ENCODE measurements at regions not wholly inside any gene's neighbourhood (a gene's known extent, or its start where the extent isn't known, plus 50 kb on each side); places are given as distances from the start of the nearest gene placed in this dataset.

DNA sequence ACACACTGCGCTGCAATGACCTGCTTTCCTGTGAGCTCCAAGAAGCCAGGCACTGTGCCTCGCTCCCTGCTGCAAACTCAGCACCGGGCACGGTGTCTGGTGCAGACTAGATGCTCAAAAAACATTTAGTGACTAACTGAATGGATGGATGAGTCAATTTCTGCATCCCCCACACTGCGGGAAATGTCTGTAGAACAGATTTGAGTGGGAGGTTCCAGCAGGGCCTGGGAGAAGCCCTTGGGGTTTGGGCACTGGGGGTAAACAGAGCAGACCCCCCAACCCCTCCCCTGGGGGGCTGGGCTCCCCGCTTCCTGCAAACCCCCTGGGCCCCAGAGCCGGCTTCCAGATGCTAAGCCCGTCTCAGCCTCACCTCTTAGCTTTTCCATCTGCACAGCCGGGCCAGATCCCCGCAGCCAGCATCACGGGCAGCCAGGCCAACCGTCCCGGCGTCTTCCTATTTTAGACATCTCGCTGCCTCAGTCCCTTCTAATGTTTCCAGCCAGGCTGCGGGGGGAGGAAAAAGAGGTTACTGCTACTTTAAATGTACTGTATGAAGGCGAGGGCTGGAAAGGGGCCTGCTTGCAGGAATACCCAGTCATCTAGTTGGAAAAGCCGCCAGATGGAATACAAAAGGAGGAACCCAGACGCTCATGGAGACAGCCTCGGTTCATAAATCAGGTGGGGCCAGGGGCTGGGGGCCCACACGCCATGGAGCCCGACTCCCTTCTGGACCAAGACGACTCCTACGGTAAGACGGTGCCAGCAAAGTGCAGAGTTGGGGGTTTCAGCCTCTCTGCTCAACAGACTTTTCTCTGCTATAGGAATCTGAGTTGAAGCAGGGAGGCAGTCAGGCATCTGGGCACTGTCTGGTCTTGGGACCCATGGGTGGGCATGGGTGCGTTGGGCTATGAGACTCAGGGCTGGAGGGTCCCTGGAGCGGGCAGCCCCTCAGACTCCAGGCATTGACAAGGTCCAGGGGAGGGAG, 67.1 kb upstream of the GGTA1 start:
- CTCF ChIA-PET (ENCODE audit: partially characterized antibody) = interaction anchor here (0.5 to 7.7 kb wide), 12 partner anchors 7 to 315 kb away, joined by 3 to 57 read pairs (median 5); no protein-coding TSS in a partner anchor
- TF ChIP-seq SIRT6 (IDR thresholded peaks at IDR 0.05; ENCODE audit: low read length) = no peak
- TF ChIP-seq CHD2 (IDR thresholded peaks at IDR 0.05; ENCODE audit: low read length) = no peak
- no peak for TF ChIP-seq JUND (IDR thresholded peaks at IDR 0.05; ENCODE audit: low read length)
- no peak for TF ChIP-seq SAP30 (IDR thresholded peaks at IDR 0.05; ENCODE audit: insufficient read depth, insufficient replicate concordance, low read length)
- no peak for TF ChIP-seq GABPA (IDR thresholded peaks at IDR 0.05; ENCODE audit: borderline replicate concordance, insufficient read depth, low read length)
- no peak for TF ChIP-seq KDM4A (IDR thresholded peaks at IDR 0.05; ENCODE audit: low read depth, low read length, severe bottlenecking)
- TF ChIP-seq HDAC6 (IDR thresholded peaks at IDR 0.05; ENCODE audit: low read depth, low read length) = no peak
- no peak for TF ChIP-seq RAD21 (IDR thresholded peaks at IDR 0.05 in 1 of 2, conservative IDR thresholded peaks at IDR 0.05 in 1 of 2; ENCODE audit: low read depth in 2 of 2, low read length in 2 of 2)
- no peak for TF ChIP-seq CHD1 (IDR thresholded peaks at IDR 0.05; ENCODE audit: low read depth, low read length)
- TF ChIP-seq MAFK (IDR thresholded peaks at IDR 0.05; ENCODE audit: low read depth, low read length) = no peak
- TF ChIP-seq SP2 (IDR thresholded peaks at IDR 0.05; ENCODE audit: low read length) = no peak

More for the DNA sequence above, 67.1 kb upstream of the GGTA1 start:
- Histone ChIP-seq H3K23me2 (ENCODE audit: low read depth, low read length) (no peaks in the 10 kb centered on the region), H3K14ac (ENCODE audit: insufficient read length) (no peak overlapping the region), H4K8ac (ENCODE audit: extremely low read depth, insufficient read depth, low read length) (no peak overlapping the region; the same call in 1 of the 2 replicates), H3K23ac (ENCODE audit: insufficient read length) (no peak overlapping the region), H3K79me1 (ENCODE audit: low read depth, low read length) (no peaks in the 10 kb centered on the region), H4K5ac (ENCODE audit: insufficient read length, low read depth, low read length) (no peak overlapping the region), H2BK12ac (ENCODE audit: low read depth, low read length) (no peak overlapping the region), H3K27me3 (replicated peaks in 1 of 4; ENCODE audit: control insufficient read depth in 3 of 4, extremely low read depth in 1 of 4, insufficient read depth in 3 of 4, low read length in 3 of 4) (no peaks in the 10 kb centered on the region), H3K27ac (ENCODE audit: low read depth, low read length) (no peak overlapping the region), H2AK5ac (ENCODE audit: low read depth, low read length) (no peak overlapping the region), H2BK15ac (ENCODE audit: low read length) (no peak overlapping the region), H3K79me2 (ENCODE audit: control insufficient read depth in 1 of 2, insufficient read depth in 2 of 2, low read length in 2 of 2) (no peaks in the 10 kb centered on the region), H3K56ac (replicated peaks; ENCODE audit: insufficient read length, low read depth, low read length) (no peak overlapping the region), H4K91ac (replicated peaks; ENCODE audit: insufficient read length, low read length) (no peak overlapping the region), H3K9ac (replicated peaks in 1 of 4; ENCODE audit: extremely low read depth in 1 of 4, low read depth in 3 of 4, low read length in 3 of 4) (no peak overlapping the region), H2BK5ac (ENCODE audit: low read depth, low read length) (no peak overlapping the region), H3K4ac (replicated peaks; ENCODE audit: insufficient read length, low read depth, low read length) (no peak overlapping the region), H2BK120ac (replicated peaks; ENCODE audit: low read depth, low read length) (no peak overlapping the region), H4K20me1 (replicated peaks in 1 of 2; ENCODE audit: control insufficient read depth in 1 of 2, insufficient read depth in 2 of 2, low read length in 2 of 2) (no peaks in the 10 kb centered on the region), H2BK20ac (ENCODE audit: low read length) (no peak overlapping the region), H3K18ac (ENCODE audit: extremely low read depth, low read length) (no peak overlapping the region), H3K9me3 (ENCODE audit: insufficient read depth in 2 of 2, low read depth in 1 of 2, low read length in 1 of 2) (no peaks in the 10 kb centered on the region), H3K4me3 (ENCODE audit: extremely low read depth in 1 of 4, insufficient read depth in 2 of 4, low read depth in 3 of 4, low read length in 4 of 4) (no peak overlapping the region), H3K4me2 (ENCODE audit: insufficient read depth in 1 of 2, low read depth in 2 of 2, low read length in 2 of 2) (no peak overlapping the region), H3K4me1 (replicated peaks in 1 of 4; ENCODE audit: control insufficient read depth in 3 of 4, insufficient read depth in 4 of 4, low read length in 3 of 4) (peaks cover 0 to 10% (median 0%) of the 10 kb centered on the region in 4 experiments; a peak in 2 of 7 replicates), H3K36me3 (ENCODE audit: control insufficient read depth in 2 of 4, insufficient read depth in 4 of 4, low read length in 3 of 4) (no peaks in the 10 kb centered on the region), H2AFZ (ENCODE audit: low read length) (no peak overlapping the region; the same call in 1 of the 2 replicates)
- POLR2A ChIA-PET (ENCODE audit: partially characterized antibody) = interaction anchor here (1.3 kb wide), 1 partner anchor 15 kb away, joined by 3 read pairs; no protein-coding TSS in a partner anchor
- FAIRE-seq (no peak), DNase-seq (ENCODE audit: low read depth in 1 of 2, low spot score in 2 of 2) (no peak)
- 85% methylated on average over 27 of the region's 27 CpGs; no CpG with 5 or more reads in 1 of the 2 experiments for WGBS, 2 experiments (ENCODE audit: extremely low coverage in 1 of 2, insufficient coverage in 1 of 2, insufficient read length in 1 of 2, insufficient replicate concordance in 2 of 2, low coverage in 1 of 2, low lambda C conversion rate in 2 of 2, missing lambda C conversion rate in 1 of 2)
